MV-4-11 (cell line): ENCODE measurements at regions not wholly inside any gene's neighbourhood (a gene's known extent, or its start where the extent isn't known, plus 50 kb on each side); places are given as distances from the start of the nearest gene placed in this dataset.

Experiments
- DNase-seq: peaks from one replicate; lab custom pipeline; 2025; lab: John Stamatoyannopoulos, UW

GRCh38 chr5:145203193-145203592 lies 631.9 kb downstream of the PRELID2 start:
- no peak for DNase-seq

GRCh38 chr5:145198525-145199260 lies 636.4 kb downstream of the PRELID2 start:
- DNase-seq, result no peak

GRCh38 chr5:145189746-145190145 lies 645.4 kb downstream of the PRELID2 start:
- DNase-seq, result no peak

DNA sequence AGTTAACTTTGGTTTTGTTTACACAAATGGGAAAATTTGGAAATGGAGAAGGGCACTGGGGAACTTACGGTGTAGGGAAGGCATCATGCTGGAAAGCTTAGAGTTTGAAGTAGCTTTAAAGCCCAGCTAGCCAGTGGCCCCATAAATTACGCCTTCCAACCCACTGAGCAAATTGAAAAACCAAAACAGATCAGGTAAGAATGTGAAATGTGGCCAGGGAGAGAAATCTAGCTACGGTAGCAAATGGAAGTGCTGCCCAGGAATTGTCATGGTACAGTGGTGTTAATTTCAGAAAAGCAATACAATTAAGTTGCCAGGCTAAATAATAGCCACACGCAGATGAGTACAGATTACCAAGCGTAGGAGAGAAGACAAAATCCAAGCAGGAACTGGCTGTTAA lies 654.8 kb downstream of the PRELID2 start:
- DNase-seq, result no peak

GRCh38 chr5:145178641-145179523 lies 656.3 kb downstream of the PRELID2 start:
- no peak for DNase-seq

DNA sequence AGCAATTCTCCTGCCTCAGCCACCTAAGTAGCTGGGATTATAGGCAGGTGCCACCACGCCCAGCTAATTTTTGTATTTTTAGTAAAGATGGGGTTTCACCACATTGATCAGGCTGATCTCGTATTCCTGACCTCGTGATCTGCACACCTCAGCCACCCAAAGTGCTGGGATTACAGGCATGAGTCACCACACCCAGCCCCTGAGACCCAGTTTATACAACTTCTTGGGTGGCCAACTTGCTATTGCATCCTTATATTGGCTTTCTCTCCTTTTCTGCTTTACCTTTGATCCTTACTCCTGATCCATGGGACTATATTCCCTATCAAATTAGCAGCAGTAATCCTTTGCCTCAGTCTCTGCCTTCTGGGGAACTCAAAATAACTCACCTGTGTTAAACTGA lies 659.1 kb downstream of the PRELID2 start:
- DNase-seq, result no peak

DNA sequence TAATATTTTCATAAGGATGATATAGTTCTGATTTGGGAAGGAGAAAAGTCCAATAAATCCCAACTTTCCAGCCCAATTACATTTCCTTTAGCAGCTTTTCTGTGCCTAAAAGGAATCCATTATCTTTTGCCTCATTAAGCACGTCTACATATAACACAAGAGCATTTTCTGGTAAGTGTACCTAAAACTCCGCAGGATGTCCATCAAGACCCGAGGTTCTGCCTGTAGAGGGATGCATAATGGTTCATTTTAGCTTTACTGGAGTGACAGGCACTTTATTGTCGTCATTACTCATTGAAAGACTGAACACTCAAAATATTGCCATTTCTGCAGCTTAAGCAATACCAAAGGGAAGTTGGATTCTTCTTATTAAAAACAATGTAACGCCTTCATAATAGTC lies 669.0 kb downstream of the PRELID2 start:
- no peak for DNase-seq

GRCh38 chr5:145163876-145164275 lies 671.3 kb downstream of the PRELID2 start:
- no peak for DNase-seq

GRCh38 chr5:145162626-145163025 lies 672.5 kb downstream of the PRELID2 start:
- DNase-seq, result no peak

GRCh38 chr5:145161391-145161790 lies 673.8 kb downstream of the PRELID2 start:
- DNase-seq, result no peak

DNA sequence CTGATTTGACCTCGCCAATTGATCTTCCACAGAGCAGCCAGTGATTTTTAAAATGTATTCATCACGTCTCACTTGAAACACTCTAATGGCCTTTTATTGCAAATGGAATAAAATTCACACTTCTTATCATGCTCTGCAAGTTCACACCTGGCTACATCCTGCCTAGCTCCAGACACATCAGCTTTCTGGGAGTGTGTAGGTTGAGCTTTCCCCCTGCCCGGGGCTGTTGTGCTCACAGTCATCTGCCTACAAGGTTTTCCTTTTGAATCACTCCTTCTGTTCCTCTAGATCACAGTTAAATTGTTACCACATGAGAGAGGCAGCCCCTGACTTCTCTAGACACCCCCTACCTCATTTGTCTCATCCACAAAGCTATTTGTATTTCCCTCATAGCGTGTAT lies 674.5 kb downstream of the PRELID2 start:
- no peak for DNase-seq

GRCh38 chr5:145158730-145159129 lies 676.4 kb downstream of the PRELID2 start:
- no peak for DNase-seq

- no peak for DNase-seq
Observed at GRCh38 chr5:145157841-145158240, 677.3 kb downstream of the PRELID2 start.

GRCh38 chr5:145141534-145141933 lies 693.6 kb downstream of the PRELID2 start:
- DNase-seq, result no peak

- no peak for DNase-seq
Observed at GRCh38 chr5:145130996-145131395, 704.1 kb downstream of the PRELID2 start.

DNA sequence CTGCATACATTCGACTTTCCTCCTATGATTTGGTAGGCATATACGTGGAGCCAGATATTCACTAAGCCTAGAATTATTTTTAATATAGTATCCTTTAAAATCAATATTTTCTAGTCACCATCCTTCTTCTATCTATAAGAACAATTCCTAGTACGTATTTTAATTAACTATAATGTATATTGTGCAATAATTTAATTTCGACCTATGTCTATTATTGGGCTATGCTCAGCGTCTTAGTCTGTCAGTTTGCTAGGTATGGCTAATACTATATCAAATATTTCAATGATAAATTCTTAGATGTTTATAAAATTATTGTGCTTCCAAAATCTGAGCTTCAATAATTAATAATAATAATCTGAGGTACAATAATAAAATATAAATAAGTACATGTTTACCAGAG lies 705.3 kb downstream of the PRELID2 start:
- no peak for DNase-seq

DNA sequence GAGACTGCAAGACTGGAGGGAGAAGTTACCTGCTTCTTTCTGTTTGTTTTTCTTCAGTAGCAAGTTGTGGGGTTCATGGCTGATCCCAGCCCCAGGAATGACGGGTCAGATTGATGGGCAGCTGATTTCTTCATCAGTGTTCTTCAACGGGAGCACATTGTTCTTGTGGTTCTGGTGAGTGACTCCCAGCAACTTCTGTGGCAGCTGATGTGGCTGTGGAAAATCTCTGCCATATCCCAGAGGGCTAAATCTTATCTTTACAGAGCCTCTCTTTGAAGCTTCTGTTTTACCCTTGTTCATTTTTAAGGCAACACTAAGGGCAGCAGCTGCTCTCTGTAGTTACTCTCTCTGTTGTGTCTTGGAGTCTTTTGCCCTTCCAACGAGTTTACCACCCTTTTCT lies 710.3 kb downstream of the PRELID2 start:
- DNase-seq, result no peak

DNA sequence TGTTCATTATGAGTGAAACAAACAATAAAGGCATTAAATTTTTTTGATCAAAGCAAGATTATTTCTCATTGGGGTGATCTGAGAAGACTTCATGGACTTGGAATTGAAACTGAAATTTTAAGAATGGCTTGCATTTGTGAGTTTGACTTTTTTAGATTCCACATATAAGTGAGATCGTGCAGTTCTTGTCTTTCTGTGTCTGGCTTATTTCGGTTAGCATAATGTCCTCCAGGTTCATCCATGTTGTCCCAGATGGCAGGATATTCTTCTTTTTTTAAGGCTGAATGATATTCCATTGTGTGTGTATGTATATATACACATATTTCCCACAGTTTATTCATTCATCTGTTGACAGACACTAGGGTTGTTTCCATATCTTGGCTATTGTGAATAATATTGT lies 716.5 kb downstream of the PRELID2 start:
- no peak for DNase-seq

DNA sequence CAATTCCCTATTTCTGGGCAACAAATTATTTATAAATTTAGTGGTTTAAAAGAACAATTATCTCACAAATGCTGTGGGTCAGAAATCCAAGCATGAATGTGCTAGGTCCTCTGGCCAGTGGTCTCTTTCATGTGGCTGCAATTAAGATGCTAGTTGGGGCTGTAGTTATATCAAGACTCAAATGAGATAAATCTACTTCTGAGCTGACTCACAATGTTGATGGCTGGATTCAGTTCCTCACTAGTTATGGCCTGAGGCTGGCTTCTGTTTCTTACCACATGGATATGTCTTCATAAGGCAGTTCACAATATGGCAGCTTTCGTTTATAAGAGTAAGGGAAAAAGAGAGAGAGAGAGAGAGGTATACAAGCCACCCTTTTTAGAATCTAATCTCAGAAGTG lies 717.0 kb downstream of the PRELID2 start:
- peak; percentile 22 for DNase-seq

GRCh38 chr5:145117285-145117684 lies 717.9 kb downstream of the PRELID2 start:
- no peak for DNase-seq

GRCh38 chr5:145111420-145111819 lies 723.7 kb downstream of the PRELID2 start:
- no peak for DNase-seq

GRCh38 chr5:145110834-145111233 lies 724.3 kb downstream of the PRELID2 start:
- DNase-seq, result no peak

DNA sequence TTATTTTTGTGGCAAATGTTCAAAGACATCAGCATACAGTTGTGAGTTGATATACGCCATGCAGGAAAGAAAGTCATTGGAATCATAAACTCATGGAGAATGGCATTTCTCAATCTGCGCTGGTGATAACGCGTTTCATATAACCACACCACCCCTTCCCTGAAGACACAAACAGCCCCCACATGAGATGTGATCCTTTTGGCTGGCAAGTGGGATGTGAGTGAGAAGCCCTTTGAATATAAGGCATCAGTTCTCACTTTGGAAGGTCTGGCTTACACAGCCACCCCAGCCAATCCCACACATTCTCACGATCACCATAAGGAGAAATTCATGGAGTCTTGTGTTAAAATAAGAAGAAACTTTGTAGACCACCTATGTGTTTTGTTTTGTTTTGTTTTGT lies 725.0 kb downstream of the PRELID2 start:
- DNase-seq, result no peak
